HuH-7 (cell line): ENCODE measurements at regions not wholly inside any gene's neighbourhood (a gene's known extent, or its start where the extent isn't known, plus 50 kb on each side); places are given as distances from the start of the nearest gene placed in this dataset.

Experiments used
- DNase-seq: peaks from one replicate; pipeline ENCODE4 v3.0.0; 2011; ENCODE audit warnings: low spot score

DNA sequence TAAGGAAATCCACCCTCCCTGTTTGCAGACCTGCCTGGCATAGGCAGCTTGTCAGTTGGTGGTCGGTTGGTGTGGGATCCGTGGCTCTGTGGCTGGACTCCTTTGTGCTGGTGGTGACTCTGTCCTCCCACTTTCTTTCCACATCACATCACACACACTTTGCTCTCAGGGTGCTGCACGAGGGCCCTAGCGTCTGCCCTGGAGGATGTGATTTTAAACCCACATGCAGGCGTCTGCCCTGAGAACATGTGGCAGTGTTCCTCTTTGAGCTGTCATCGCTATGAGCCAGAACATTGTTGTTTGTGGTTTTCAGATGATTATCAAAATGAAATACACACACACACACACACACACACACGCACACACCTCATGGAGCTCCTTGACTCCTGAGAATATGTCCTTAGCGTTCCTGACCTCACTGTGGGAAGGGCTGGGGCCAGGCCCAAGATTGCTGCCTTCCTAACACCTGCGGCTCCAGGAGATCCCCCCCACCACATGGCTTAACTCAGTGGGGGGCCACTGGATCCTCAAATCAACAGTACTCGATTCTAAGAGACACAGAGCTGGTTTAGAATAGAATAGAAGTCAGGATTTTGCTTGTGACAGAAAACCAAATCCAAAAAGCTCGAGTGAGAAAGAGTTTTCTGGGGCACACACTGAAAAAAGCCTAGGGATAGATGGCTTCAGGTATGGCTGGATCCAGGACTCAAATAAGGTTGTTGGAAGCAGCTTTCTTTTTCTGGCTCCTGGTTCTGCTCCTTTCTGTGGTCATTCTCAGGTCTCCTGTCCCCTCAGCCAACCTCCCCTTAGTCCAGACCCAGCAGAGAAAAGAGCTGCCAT lies 54.8 kb downstream of the RTP5 start:
- no peak for DNase-seq

DNA sequence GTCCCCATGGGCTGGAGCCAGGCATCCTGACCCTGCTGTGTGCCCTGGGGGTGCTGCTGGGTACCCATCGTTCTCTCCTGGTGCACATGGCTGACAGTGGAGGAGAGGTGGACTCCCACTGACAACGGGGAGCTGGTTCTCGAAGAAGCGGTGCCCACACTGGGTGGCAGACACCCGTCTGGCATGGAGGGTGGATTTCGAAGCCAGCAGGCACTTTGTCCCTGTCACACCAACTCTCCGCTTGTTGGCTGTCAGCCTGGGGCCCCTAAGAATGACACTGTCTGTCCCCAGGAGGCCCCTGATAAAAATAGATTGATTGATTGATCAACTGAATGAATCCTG lies 55.4 kb downstream of the RTP5 start:
- no peak for DNase-seq

DNA sequence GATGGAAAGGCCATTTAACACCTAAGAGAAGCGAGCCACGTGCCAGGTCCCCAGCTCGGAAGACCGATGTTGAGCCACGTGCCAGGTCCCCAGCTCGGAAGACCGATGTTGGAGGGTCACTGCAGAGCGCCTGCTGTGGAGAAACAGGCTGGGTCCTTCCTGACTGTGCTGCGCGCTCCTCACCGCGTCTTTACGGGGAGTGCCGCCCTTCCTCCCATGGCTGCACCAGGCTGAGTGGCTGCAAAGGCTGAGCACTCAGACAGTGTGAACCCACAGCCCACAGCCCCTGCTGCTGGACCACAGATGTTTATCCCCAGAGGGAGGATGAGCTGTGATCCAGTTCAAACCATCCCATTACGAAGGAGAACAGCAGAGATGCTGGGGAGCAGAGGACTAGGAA lies 55.7 kb downstream of the RTP5 start:
- DNase-seq = no peak

DNA sequence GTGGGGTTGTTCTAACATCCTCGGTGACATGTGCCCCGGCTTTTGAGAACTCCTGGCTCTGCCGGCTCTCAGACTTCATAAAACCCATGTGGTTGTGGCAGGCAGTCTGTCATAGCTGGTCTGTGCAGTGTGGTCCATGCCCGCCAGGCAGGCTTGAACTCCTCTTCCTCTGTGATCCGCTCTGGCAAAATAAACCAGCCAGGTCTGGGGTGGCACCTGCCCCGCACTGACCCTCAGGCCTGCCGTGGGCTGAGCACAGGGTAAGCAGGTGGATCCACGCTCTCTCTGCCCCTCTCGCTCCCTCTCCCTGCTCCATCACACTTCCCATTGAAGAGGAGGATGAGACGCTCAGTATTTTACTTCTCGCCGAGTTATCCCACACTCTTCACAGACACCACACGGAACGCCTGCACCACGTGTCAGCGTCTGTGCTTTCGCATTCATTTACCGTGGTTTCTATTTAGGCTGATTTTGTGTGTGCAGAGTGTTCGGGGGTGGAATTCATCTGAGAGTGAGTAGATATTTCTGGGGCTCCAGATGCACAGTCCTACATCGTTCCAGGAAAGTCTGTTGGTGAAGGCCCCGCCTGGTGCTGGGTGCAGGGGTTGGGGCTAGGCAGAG lies 56.4 kb downstream of the RTP5 start:
- no peak for DNase-seq

DNA sequence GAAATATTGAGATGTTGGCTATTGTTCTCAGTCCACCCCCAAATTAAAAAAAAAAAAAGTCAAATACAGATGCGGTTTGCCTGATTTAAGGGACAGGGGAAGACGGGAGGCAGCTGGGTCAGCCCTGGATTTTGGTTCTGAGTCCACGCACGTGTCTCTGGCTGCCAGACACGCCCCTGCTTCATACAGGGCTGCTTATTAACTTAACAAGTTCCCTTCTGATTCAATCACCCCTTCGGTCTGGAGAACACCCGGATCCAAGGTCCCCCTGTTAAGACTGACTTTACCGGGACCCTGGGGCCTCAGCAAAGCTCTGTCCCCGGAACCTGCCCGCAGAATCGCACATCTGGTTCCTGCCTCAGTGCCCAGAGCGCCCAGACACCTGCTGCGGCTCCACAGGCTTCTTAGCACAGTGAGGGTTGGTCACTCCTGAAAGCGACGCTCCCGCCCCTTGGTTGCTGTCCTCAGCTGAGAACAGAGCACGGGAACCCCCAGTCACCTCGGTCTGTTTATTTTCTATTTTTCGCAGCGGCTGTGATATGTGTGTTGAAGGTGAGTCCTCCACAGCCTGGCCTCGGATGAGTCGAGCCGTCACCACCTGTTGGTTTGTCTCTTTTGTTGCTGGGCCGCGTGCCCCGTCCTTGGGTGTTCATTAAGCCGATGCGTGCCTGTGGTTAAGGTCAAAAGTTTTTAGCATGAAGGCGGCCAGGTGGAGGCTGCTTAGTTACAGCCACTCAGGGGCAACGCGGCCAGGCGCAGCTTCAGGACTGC lies 57.2 kb downstream of the RTP5 start:
- DNase-seq = no peak

DNA sequence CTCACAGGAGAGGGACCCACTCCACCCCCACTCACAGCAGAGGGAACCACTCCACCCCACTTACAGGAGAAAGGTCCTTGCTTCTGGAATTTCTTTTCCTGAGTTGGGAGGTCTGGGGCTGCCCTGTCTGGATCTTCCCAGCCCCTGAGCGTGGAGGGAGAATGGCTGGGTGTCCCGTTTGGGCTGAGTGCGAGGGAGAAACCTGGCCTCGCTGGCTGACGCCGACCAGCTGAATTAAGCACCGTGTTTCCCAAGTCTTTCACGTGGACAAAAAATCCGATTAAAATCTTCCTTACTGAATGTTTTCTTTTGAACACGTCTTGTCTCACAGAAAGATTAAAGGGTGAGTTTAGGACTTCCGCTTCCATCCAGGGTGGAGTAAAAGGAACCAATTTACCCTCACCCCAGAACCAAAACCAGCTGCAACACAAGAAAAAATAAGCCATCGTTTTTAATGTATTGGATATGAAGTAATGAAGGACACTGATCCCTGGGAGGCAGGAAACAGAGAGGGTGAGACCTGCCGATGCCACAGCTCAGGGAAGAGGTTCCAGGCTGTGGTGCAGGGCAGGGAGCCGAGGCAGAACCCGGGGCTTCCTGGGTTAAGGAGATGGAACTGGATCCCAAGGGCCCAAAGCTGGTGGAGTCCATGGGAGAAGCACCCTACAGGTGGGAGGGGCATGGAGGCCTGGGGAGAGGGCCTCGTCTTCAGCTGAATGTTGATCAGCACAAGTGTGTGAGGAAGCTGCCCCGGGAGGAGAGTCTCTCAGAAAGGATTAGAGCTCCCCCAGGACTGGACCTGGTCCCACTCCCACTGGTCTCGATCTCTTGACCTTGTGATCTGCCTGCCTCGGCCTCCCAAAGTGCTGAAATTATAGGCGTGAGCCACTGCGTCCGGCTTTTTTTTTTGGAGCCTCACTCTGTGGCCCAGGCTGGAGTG lies 60.3 kb downstream of the RTP5 start:
- DNase-seq = no peak

DNA sequence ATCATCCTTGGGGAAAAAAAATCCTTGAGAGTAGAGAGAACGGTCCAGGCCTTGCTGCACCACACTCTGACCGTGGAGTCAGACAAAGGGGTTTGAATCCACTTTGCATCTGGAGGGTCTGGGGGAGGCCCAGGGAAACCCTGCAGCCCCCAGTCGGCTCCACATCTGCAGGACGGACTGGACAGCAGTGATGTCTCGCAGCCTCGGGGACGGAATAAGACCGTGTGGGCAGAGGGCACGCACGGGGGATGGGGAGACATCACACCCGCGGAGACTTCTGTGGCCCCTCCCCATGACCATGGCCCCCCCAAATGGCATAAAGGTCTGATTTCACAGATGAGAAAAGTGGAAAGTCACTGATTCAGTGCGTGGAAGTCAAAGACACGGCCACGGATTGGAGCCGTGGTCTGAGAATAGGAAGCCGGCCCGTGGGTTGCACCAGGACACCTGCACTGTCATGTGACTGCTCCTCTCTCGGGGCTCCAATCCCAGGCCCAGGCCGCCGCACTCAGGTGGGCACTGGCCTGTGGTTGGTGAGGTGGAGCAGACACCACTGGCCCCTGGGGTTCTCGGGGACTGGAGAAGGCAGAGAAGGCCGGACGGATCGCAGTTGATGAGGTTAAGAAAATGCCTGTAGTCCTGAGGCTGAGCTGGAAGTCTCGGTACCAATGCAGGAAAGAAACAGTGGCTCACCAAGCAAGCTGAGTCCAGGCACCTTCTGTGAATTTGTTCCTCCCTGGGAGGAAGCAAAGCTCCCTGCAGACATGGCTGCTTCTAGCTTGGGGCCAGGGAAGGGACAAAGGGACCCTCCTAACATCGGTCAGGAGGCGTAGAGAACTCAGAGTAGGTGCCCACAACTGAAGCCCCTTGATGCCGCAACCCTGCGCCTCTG lies 61.8 kb downstream of the RTP5 start:
- no peak for DNase-seq

DNA sequence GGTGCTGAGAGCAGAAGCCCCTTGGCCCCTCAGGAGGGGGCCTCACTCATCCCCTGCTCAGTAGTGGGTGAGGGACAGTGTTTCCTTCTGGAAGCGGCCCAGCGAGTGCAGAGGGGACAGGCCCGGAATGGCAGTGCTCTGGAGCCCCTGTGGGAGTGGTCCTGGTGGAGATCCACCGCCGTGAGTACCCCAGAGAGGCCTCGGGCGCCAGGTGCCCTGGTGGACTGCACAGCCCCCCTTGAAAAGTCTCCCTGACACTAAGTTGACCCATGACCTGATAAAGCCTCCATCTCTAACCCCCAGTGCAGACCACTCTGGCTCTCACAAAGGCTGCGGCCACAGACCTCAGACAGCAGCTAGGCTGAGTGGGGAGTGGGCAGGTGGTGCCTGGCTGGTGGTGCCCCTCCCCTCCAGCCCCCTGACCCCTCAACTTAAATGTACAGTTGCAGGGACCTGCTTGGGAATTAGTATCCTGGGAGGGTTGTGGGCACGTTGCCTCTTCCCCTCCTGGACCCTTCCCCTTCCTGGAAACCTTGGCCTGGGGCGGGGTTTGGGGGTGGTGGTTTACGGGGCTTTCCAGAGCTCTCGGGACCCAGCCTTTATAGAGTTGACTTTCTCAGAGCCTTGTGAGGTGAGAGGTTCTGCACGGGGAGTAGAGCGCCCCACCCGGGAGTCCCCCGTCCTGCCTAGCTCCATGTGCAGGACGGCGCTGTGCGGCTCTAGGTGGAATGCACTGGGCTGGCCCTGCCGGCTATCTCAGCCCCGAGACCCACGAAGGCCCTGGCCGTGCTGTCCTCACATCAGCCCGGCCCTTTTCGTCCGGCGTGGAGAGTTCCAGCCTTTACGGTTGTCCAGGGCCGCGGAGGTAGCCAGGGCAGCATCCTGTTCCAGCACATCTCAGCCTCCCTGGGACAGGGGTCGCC lies 62.7 kb downstream of the RTP5 start:
- no peak for DNase-seq

DNA sequence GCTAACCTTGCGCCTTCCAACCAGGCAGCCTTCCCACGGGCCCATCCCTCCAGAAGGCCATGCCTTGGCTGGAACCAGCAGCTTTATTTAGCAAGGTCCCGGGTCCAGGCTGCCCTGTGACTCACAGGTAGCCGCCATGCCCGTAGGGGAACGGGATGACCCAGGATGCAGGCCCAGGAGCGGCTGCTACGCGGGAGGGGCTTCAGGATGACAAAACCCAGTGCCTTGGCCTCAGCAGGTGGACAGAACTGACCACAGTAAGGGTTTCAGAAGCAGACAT lies 63.3 kb downstream of the RTP5 start:
- DNase-seq = no peak

DNA sequence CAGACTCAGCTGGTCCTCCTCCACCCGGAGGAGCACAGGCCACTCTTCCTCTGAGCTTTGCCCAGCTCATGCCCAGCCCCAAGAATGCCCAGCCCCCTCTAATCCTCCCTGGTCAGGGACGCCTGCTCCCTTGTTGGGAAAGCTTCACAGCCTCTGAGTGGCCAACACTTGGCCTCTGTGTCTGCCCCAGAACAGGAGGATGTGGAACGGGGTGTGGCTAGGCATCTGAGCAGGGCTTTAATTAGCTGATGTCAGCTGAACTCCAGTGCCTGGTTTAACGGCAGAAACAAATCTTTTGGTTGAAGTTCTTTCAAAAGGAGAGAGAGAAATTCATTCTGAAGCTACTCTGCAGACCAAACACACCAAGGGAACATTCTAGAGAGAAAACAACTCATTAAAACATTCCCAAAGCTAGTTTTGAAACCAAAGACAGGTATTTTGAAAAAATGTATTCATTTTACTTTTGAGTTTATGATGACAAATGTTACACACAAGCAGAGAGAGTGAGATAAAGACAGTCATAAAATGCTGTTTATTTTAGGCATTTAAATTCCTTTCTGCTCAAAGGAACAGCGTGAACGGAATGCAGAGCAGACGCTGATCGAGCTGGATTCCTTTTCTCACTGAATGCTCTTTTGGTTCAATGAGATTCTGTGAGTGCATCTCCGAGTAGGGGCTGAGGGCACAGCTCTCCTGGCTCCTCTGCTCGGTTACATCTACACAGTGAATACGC lies 63.8 kb downstream of the RTP5 start:
- peak; percentile 57 for DNase-seq

DNA sequence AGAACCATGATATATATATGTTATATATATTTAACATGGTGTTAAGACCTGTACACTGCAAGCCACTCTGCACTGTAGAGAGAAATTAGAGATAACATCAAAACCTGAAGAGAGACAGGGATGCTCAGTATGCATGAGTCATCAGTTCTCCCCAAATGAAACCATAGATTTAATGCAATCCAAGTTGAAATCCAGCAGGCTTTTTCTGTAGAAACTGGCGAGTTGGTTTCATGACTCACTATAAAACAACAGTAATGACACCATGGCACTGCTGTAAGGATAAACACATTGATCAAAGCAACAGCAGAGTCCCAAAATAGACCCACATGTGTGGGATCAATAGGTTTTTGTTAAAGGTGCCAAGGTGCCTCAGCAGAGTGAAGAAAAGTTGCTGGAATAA lies 65.8 kb downstream of the RTP5 start:
- DNase-seq = no peak

DNA sequence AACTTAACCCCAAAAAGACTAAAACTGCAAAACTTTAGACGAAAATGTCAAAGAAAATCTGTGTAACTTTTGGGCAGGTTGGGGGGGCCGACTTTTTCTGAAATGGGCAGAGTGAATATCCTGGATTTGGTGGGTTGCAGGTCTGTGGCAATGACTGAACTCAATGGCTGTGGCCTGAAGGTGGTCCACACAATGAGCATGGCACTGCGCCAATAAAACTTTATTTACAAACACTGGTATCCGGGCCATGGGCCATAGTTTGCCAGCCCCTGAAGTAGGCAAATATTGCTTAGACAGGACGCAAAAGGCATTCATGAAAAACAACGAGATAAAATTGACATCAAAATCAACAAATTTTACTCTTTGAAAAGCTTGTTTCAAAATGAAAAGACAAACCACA lies 66.2 kb downstream of the RTP5 start:
- no peak for DNase-seq

DNA sequence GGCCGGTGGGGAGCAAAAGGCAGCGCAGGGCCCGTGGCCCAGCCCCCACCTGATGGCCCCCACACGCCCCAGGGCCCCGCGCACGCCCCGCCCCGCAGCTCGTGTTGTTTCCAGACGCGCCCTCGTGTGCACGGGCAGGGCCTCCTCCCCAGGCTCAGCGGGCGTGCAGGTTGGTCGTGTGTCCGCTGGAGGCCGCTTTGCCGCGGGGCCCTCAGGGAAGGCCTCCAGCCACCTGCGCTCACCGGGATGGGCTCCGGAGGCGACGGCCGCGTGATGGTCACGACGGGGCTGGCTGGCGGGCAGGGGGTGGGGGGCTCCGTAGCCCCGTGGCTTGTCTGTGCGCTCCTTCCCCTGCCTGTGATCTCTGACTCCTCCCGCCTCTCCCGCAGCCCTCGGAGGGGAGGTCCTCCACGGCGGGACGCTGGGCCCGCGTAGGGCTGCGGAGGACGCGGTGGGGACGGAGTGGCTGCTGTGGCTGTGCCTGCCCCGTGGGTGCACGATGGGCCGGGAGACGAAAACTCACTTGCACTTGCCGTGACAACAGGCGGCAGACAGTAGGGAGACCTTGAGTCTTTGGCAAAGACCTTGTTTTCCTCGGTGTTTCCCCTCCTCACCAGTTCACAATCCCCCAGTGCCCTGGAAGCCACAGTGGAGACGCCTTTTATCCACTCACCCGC lies 67.1 kb downstream of the RTP5 start:
- DNase-seq = no peak

DNA sequence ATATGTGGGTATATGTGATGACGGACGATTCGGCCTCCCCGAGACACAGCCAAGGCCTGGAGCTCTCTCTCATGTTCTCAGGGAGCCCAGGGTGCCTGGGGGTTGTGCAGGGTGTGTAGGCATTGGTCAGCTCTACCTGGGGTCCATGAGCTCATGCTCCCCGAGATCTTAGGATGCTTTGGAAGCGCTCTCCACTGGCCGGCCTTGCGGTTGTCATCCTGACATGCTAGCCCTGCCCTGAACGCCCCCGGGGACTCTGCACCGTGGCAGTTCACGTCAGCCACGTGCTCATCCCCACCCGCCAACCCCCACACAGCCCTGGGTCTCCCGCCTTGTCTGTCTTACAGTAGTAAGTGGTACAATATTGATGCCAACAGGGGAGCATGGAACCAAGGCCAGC lies 67.8 kb downstream of the RTP5 start:
- DNase-seq = no peak

DNA sequence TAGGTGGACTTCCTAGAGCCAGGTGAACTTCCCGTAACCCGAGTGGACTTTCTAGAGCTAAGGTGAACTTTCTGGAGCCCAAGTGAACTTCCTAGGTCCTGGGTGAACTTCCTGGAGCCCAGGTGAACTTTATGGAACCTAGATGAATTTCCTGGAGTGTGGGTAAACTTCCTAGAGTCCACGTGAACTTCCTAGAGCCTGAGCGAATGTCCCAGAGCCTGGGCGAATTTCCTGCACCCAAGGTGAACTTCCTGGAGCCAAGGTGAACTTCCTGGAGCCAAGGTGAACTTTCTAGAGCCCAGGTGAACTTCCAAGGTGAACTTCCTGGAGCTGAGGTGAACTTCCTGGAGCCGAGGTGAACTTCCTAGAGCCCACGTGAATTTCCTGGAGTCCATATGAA lies 70.0 kb downstream of the RTP5 start:
- DNase-seq = no peak

DNA sequence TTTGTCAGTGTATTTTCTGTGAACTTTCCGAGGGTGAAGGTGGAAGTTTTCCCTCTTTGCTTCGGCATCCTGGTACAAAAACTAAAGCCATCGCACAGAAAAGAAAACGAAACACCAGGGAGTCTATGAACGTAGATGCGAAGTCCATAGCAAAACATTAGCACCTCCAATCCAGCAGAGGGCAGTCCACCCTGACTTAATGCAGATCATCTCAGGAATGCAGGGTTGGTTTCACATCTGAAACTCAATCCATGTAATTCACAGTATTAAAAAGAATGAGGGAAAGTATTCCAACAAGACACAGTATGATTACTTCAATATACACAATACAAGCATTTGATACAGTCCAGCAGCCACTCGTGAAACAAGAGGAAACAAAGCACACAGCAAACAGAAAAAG lies 70.8 kb downstream of the RTP5 start:
- peak; percentile 66 for DNase-seq

DNA sequence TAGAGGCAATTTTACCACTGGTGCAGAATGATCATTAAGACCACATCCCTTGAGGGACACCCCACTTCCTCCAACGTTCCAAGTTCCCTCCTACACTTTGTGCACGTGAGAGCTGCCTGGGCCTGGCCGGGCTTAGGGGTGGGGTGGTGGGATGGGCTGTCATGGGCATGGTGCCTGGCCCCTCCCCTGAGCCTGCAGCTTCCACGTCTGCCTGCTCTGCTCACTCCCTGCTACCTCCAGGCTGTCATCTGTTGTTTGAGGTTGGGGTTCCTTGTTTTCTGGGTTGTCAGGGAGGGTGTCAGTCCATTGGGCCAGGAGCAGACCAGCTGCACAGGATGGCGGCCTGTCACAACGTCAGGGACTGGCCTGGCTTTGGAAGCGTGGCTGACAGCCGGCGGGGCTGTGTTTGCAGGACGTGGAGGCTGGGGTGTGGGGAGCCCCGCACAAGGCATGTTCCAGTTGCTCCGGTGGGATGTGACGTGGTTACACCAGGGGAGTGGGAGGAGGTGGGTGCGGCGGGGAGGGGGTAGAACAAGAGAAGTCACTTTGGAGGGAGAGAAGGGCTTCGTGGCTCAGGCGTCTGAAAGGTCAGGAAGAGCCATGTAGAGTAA lies 72.3 kb downstream of the RTP5 start:
- DNase-seq = no peak

DNA sequence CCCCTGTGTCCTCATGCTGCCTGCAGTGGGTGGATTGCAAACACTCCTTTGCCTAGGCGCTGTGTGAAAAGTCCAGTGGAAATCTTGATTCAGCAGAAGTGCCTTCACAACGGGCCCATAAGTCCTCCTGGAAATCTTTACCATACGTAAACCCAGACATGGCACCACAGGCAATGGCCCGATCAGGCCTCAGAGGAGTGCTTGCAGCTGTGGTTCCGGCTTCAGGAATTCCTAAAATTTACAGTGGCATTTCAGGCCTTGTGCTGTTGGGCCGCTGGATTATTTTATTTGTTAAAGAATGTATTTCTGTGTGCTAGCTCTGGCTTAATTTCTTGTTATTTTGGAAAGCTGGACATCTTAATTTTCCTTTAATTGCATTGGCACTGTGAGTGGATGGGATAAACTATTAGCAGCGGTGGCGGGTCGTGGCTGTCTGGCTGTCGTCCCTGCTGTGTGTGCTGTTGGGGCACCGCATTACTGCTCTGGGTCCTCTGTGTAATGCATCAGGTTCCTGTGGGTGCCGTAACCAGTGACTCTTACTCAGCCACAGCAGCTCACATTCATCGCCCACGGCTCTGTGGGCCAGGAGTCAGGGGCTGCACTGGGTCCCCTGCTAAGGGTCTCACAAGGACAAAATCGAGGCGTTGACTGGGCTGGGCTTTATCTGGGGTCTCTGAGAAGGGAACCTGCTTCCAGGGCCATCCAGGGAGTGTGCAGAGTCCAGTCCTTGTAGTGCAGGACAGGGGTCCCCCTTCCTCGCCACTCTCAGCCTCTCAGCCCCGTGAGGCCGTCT lies 73.1 kb downstream of the RTP5 start:
- DNase-seq = no peak
